ENCODE measurements at regions not wholly inside any gene's neighbourhood (a gene's known extent, or its start where the extent isn't known, plus 50 kb on each side); places are given as distances from the start of the nearest gene placed in this dataset.
"Not testable (repeated sequence)": the region's sequence is repeated elsewhere in the genome, so short reads cannot be mapped to it uniquely, and the experiment has no call there.

- DNase-seq (ENCODE audit: low read depth) = no peak
- TF ChIP-seq, protein P1, sequence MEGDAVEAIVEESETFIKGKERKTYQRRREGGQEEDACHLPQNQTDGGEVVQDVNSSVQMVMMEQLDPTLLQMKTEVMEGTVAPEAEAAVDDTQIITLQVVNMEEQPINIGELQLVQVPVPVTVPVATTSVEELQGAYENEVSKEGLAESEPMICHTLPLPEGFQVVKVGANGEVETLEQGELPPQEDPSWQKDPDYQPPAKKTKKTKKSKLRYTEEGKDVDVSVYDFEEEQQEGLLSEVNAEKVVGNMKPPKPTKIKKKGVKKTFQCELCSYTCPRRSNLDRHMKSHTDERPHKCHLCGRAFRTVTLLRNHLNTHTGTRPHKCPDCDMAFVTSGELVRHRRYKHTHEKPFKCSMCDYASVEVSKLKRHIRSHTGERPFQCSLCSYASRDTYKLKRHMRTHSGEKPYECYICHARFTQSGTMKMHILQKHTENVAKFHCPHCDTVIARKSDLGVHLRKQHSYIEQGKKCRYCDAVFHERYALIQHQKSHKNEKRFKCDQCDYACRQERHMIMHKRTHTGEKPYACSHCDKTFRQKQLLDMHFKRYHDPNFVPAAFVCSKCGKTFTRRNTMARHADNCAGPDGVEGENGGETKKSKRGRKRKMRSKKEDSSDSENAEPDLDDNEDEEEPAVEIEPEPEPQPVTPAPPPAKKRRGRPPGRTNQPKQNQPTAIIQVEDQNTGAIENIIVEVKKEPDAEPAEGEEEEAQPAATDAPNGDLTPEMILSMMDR (conservative IDR thresholded peaks at IDR 0.05; ENCODE audit: low read depth, low read length) = no peak
- H3K4me3 ChIP-seq (ENCODE audit: low read depth, low read length) = no peak overlapping the region
These were observed 287.4 kb downstream of the CRLF2 start for GRCh38 chrX:925094-925493.

GRCh38 chrX:924017-924416 is 288.4 kb downstream of the CRLF2 start:
- no peak overlapping the region for H3K4me3 ChIP-seq (ENCODE audit: low read depth, low read length)
- TF ChIP-seq, protein P1 (conservative IDR thresholded peaks at IDR 0.05; ENCODE audit: low read depth, low read length) = no peak
- DNase-seq (ENCODE audit: low read depth) = no peak

DNA sequence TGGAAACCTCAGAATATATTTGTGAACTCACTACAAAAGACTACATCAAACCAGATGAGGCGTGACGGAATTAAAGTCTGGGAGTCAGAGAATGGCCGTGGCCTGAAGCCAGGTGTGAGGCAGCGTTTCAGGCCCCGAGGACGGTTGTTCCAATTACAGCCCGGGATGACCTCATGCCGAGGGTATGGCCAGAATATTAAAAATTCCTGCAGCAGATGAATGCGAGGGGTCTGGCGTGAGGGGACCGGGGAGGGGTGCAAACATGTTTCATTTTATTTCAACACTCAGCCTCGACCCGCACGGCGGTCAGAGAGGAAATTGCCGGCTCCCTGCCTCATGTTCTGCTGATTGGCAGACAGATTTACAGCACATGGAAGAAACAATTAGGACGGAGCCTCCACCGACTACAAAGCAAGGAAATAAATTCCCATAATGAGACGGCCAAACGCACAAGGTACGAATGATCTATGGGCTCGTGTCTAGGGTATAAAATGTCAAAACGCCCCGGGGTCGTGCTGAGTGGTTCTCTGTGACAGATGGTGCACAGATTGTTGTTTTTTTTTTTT is 289.7 kb downstream of the SHOX start:
- TF ChIP-seq, protein P1 (conservative IDR thresholded peaks at IDR 0.05; ENCODE audit: low read depth, low read length) = no peak
- no peak overlapping the region for H3K4me3 ChIP-seq (ENCODE audit: low read depth, low read length)

GRCh38 chrX:916230-916599 is 285.6 kb downstream of the SHOX start:
- DNase-seq (ENCODE audit: low read depth) = no peak
- no peak overlapping the region for H3K4me3 ChIP-seq (ENCODE audit: low read depth, low read length)
- TF ChIP-seq, protein P1 (conservative IDR thresholded peaks at IDR 0.05; ENCODE audit: low read depth, low read length) = no peak

More for the DNA sequence above, 289.7 kb downstream of the SHOX start:
- no peak for DNase-seq (ENCODE audit: low read depth)

DNA sequence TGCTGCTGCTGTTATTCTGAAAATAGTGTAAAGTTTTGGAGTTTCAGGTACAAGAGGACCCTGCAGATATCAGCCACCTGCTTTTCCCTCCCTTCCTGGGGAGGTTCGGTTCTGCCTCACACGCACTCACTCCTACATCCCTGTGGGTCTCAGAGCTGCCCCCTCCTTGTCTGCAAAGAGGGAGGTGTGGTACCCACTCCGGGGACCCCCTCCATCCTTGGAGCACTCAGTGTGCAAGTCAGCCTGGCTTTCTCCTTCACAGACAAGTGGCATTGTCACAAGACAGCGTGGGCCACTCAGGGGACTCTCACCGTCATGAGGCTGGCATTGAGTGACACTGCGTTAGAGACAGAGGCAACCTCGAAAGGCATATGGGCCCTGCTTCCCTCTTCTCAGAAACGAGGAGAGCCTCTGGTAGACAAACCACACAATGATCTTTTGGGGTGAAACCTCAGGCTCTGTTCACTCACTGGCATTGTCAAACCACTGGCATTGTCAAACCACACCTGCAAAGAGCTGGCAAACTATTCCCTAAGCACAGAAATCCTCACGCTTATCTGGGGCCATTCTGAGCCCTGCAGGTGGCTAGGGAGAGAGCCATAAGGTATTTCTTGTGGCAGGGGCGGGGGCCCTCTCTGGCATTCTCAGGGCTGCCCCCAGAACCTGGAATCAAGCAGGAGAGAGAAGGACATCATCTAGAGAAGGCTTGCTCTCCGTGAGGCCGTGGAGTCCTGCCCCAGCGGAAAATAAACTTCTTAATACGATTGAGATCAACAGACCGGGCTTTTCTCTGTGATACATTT is 285.0 kb downstream of the SHOX start:
- no peak for DNase-seq (ENCODE audit: low read depth)
- H3K4me3 ChIP-seq (ENCODE audit: low read depth, low read length) = no peak overlapping the region
- TF ChIP-seq, protein P1 (conservative IDR thresholded peaks at IDR 0.05; ENCODE audit: low read depth, low read length) = no peak

DNA sequence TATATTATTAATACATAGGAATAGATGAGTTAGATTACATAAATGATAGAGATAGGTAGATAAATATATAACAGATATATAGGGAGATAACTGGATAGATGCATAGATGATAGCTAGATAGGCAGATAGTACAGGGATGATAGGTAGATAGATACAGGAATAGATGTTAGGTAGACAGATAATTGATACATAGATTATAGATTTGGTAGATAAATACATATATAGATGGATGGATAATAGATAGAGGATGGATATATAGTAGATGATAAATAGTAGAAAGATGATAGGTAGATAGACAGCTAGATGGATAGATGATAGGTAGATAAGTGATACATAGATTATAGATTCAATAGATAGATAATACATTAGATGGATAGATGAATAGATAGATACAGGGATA is 283.6 kb downstream of the SHOX start:
- no peak for DNase-seq (ENCODE audit: low read depth)
- H3K4me3 ChIP-seq (ENCODE audit: low read depth, low read length) = no peak overlapping the region
- TF ChIP-seq, protein P1 (conservative IDR thresholded peaks at IDR 0.05; ENCODE audit: low read depth, low read length) = no peak

- no peak overlapping the region for H3K4me3 ChIP-seq (ENCODE audit: low read depth, low read length)
- TF ChIP-seq, protein P1 (conservative IDR thresholded peaks at IDR 0.05; ENCODE audit: low read depth, low read length) = no peak
- no peak for DNase-seq (ENCODE audit: low read depth)
These were observed 282.1 kb downstream of the SHOX start for GRCh38 chrX:912677-913076.

- not testable (repeated sequence) for DNase-seq (ENCODE audit: low read depth); H3K4me3 ChIP-seq (ENCODE audit: low read depth, low read length)
These were observed 278.5 kb downstream of the SHOX start for GRCh38 chrX:909068-909467.
